T-helper 22 cell (primary cell): ENCODE measurements at regions not wholly inside any gene's neighbourhood (a gene's known extent, or its start where the extent isn't known, plus 50 kb on each side); places are given as distances from the start of the nearest gene placed in this dataset.

Experiments used
- DNase-seq: peaks from one replicate; pipeline ENCODE4 v3.0.0-alpha.2; 2020; ENCODE audit warnings: low read depth

DNA sequence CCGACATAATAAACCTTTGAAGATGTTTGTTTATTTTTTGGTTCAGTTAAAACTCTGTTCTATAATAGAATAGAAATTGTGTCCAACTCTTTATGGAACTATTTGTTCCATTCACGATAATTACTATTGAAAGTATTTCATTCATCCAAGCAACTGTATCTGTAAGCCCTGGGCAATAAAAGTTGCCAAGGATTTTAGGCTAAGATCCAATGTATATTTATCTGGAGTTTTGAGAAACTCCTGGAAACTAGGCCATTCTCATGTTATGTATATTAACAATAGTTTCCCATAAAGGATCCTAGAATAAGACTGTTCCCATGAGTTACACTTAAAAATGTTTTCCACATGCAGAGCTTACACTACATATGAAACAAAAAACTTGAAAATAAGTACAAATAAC, 261.6 kb downstream of the SLITRK6 start:
- no peak for DNase-seq

GRCh38 chr13:85536706-85537105, 262.5 kb downstream of the SLITRK6 start:
- no peak for DNase-seq

DNA sequence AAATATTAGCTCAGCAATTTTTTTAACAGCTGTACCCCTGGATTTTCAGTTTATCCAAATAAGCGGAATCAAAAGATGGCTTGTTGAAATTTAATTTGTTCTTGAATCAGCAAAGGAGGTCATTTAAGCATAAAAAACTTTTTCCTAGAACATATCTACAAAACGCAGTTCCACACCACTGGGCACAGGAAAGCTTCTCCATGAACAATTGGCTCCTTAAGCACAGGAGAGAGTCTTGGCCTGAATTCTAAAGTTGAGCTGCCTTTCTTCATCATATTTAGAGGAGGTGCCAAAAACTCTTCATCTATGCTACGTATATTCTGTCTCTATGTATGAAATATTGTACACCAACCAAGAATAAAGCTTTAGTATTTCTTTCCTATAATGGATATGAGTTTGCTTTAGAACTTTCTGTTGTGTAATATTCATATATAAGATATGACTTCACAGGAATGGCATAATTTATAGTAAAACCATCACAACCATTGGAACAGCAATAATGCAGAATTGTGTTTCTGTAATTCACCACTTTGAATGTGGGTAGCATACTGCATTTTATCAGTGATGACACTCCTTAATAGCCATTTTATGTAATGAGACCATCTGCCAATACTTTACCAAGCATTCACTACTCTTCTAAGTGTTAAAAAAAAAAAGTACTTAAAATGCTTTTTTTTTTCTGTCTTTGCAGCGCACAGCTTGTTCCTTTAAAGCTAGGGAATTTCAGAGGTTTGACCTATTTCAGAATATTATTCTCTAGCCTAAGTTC, 263.7 kb downstream of the SLITRK6 start:
- no peak for DNase-seq

GRCh38 chr13:85533911-85534310, 265.3 kb downstream of the SLITRK6 start:
- no peak for DNase-seq

GRCh38 chr13:85529218-85529594, 270.0 kb downstream of the SLITRK6 start:
- DNase-seq, result no peak

DNA sequence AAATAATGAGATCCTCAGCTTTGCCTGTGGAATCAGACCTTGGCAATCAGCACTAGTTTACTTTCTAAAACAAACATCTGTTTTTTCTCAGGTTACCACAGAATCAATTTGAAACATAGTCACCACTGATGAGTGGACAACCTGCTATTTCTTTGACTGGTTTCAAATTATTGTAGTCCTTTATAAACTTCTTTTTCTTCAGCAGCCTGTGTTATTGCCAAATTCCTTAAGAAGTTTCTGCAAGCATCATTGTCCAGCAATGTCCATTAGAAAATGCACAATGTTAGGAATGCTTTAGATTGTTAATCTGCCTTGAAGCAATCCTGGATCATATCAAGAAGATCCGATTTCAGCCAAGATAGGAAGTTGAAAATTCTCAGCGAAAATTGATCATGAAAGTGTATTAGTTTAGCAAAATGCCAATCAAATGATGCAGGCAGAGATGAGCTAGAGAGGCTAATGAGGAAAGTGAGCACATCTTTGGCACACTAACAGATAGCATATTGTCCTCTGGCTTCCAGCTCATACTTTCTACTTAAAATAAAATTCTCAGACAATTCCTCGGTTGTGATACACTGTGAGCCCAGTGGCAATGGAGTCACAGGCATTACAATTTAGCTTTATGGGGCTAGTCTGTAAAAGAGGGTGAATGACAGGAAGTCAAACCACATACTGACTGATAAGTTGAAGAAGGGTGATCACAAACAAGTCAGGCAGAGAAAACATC, 270.6 kb downstream of the SLITRK6 start:
- no peak for DNase-seq

DNA sequence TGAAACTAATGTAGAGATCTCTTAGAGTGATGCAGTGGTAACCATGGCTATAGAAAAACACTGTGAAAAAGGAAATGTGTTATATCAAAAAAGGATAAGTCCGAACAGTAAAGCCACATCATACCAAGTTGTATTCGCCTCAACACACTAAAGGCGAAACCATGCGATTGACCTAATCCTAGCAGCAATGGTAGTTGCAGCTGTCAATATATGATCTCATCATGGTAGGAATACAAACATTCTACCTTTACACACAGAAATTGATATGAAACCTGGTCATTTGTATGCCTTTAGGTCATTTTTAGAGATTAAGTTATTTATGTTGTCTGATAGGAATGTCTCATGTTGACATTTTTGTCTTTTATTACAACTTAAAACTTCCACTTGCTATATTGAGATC, 271.9 kb downstream of the SLITRK6 start:
- no peak for DNase-seq

DNA sequence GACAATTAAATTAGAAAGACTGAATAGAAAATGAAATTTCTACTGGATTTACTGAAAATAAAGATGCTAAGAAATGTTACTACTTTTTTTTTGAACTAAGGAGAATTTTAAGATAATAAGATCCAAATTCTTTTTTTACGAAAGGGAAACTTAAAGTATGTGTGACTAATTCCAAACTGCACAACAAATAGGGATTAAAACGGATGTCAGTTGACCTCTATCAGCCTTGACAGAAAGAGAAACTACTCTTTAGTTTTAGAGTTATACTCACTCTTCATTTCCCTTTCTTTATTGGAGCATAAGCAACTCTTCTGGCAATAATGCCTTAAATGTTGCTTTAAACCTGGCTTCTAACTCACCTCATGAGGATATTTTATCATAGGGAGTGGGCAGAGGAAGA, 273.8 kb downstream of the SLITRK6 start:
- DNase-seq, result no peak

DNA sequence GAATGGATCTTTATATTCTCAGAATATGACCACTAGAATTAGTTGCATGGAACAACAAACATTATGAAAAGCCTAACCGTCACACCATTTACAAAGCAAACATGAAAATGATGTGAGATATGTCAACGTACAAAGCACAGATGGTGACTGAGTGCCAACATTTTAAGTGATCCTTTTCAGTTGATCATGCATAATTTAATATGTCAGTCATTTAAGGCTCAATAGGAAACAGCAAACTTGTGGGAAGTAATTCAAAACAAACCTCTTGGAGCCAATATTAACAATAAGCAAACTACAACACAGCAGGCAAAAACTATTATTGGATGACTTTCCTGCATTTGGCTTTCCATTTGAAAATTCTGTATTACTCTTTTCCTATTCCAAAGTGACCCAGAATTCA, 277.6 kb downstream of the SLITRK6 start:
- no peak for DNase-seq

DNA sequence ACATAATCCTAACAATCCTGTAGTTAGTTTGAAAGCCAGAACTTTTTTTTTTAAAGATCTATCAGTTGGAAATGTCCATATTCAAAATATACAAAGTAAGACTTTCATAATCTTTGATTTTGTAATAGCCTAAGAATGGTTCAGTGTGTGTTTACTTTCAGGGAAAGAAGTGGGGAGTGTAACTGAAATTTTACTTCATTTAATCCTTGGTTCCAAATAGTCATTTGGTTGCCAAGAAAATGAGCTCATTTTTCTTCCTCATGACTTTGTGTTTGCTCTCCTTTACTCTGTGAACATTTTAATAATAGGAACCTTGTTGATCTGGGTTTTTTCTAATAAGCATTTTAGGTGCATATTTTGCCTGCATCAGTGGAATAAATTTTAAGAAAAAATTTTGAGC, 278.8 kb downstream of the SLITRK6 start:
- no peak for DNase-seq

GRCh38 chr13:85519363-85519762, 279.9 kb downstream of the SLITRK6 start:
- no peak for DNase-seq

- no peak for DNase-seq
Measured at GRCh38 chr13:85512421-85512820, 286.8 kb downstream of the SLITRK6 start.

DNA sequence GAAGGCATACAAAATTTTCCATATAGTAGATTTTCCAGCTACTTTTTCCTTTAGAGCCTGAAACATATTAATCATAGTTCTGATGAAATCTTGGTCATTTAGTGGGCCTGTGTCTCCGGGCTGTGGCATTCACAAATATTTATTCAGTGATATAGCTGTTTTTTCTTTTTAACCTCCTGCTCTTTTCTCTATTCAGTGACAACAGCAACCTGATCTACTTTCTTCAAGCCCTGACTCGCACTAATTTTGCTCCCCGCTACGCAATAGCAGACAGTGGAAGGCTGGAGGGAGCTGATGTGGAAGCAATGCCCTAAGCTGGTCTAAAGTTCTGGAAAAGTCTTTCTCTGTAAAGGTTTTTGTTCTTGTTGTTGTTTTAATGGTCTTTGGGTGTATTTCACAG, 289.7 kb downstream of the SLITRK6 start:
- DNase-seq, result no peak

DNA sequence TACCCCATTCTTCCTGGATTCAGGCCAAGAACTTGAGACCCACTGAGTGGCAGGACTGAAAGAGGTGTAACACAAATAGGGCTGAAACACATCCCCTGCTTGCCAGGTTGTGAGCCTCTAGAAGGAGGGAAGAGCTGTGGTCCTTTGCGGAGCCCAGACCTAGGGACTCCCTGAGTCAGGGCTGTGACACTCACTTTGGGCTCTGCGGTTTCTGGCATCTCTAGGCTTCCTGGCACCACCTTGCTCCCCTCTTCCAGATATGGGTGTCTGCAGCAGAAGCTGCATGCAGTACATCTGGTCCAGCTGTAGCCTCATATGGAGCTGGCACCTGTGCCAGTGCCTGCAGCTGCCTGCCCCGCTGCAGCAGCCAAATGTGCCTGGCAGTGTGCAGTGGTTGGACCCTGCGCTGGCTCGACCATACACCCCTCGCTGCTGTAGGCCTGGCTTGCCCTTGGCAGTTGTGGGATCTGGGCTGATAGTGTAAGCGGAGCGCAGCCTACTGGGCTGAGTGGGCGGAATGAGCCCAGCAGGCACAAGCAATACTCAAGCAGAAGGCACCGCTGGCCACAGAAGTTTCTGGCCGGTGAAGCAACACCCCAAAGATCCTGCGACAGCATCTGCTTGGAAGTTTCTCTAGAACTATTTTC, 290.4 kb downstream of the SLITRK6 start:
- no peak for DNase-seq

DNA sequence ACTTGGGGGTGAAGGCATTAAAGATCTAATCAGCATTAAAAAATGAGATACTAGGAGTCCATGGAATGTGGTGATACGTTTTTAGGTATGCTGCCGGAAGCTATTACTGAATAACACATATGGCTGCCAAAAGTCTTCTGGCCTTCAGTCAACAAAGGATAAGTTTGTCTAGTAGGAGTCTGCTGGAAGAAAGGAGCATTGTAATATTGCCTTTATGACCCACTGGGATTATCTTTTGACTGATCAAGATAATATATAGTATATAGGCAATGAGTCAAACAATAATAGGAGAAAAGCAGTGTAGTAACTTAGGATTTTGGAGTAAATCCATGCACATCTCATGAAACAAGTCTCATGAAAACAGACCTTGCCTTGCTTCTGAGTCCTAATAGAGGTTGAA, 295.4 kb downstream of the SLITRK6 start:
- DNase-seq, result no peak

GRCh38 chr13:85501616-85502015, 297.6 kb downstream of the SLITRK6 start:
- no peak for DNase-seq

GRCh38 chr13:85500696-85501256, 298.4 kb downstream of the SLITRK6 start:
- DNase-seq, result no peak

GRCh38 chr13:85498774-85499173, 300.4 kb downstream of the SLITRK6 start:
- no peak for DNase-seq

DNA sequence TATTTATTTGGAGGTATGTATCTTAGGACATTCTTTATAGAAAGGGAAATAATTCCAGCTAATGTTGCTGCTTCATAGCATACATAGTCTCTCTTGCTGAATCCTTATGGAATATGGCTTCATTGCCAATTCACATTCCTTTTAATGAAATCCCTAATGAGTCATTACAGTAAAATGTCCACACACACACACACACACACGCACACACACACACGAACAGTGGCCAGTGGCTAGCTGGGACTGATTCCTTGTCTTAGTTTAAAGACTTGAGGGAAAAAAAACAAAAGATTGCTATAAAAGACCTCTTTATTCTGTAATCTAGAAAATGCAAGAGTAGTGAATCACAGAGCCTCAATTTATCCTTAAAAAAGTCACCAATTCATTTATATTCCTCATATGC, 301.6 kb downstream of the SLITRK6 start:
- no peak for DNase-seq

GRCh38 chr13:85492283-85492682, 306.9 kb downstream of the SLITRK6 start:
- DNase-seq, result no peak

GRCh38 chr13:85486663-85487062, 312.6 kb downstream of the SLITRK6 start:
- DNase-seq, result no peak

DNA sequence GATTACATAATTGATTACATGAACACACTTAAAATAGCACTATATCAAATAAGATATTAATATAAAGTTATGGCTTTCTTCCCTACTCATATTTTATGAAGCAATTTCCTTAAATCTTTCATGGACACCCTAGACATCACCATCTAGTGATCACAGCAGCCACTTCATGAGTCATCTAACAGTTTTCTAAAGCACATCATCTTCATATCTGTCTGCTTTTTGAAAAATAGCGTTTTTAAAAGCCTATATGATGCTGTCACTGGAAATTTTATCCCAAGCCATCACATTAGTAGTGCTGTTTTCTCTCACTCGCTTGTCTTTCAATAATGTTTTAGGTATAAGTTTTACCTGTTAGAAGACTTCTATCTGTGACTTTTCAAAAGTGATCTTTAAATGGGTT, 326.1 kb downstream of the SLITRK6 start:
- no peak for DNase-seq

GRCh38 chr13:85469320-85469719, 329.9 kb downstream of the SLITRK6 start:
- no peak for DNase-seq
